GM13977 (cell line): ENCODE measurements at regions not wholly inside any gene's neighbourhood (a gene's known extent, or its start where the extent isn't known, plus 50 kb on each side); places are given as distances from the start of the nearest gene placed in this dataset.

ENCODE experiments used
- DNase-seq: peaks from one replicate; pipeline ENCODE4 v3.0.0; 2012; ENCODE audit warnings: low spot score
- in situ Hi-C: fragments of 300-500 bp; cut with MboI; formaldehyde crosslinking; loops from one replicate; pipeline ENCODE4 v1.12.0; 2022; ENCODE audit warnings: low sequenced_read_pairs, low pct_unique_long_range_greater_than_20kb, mixed read lengths, inconsistent platforms; ENCODE audit not compliant: unreplicated experiment
- TF ChIP-seq, protein P1 (sequence below): IDR thresholded peaks from 2 replicates; pipeline ENCODE4 v1.5.1; 2012; ENCODE audit warnings: mild to moderate bottlenecking, control low read depth; ENCODE audit not compliant: insufficient read depth; ENCODE audit errors: extremely low read depth, missing control alignments

- TF ChIP-seq, protein P1, sequence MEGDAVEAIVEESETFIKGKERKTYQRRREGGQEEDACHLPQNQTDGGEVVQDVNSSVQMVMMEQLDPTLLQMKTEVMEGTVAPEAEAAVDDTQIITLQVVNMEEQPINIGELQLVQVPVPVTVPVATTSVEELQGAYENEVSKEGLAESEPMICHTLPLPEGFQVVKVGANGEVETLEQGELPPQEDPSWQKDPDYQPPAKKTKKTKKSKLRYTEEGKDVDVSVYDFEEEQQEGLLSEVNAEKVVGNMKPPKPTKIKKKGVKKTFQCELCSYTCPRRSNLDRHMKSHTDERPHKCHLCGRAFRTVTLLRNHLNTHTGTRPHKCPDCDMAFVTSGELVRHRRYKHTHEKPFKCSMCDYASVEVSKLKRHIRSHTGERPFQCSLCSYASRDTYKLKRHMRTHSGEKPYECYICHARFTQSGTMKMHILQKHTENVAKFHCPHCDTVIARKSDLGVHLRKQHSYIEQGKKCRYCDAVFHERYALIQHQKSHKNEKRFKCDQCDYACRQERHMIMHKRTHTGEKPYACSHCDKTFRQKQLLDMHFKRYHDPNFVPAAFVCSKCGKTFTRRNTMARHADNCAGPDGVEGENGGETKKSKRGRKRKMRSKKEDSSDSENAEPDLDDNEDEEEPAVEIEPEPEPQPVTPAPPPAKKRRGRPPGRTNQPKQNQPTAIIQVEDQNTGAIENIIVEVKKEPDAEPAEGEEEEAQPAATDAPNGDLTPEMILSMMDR = no peak
- in situ Hi-C loops = no loop called here
- no peak for DNase-seq
Observed at GRCh38 chr2:157971702-157972101, 95.6 kb upstream of the ACVR1 start.

- TF ChIP-seq, protein P1 = no peak
- in situ Hi-C loops = no loop called here
- DNase-seq = no peak
Observed at GRCh38 chr2:157967856-157968255, 91.7 kb upstream of the ACVR1 start.

GRCh38 chr2:157959249-157959648, 83.1 kb upstream of the ACVR1 start:
- in situ Hi-C loops = no loop called here
- TF ChIP-seq, protein P1 = no peak

GRCh38 chr2:157957596-157957995, 81.5 kb upstream of the ACVR1 start:
- in situ Hi-C loops = no loop called here
- TF ChIP-seq, protein P1 = no peak
- no peak for DNase-seq

More at GRCh38 chr2:157959249-157959648, 83.1 kb upstream of the ACVR1 start:
- no peak for DNase-seq

GRCh38 chr2:157952558-157952957, 76.4 kb upstream of the ACVR1 start:
- no peak for DNase-seq
- TF ChIP-seq, protein P1 = no peak
- in situ Hi-C loops = no loop called here

- in situ Hi-C loops = no loop called here
- TF ChIP-seq, protein P1 = no peak
- DNase-seq = no peak
Observed at GRCh38 chr2:157948856-157949255, 72.7 kb upstream of the ACVR1 start.
